ENCODE measurements at regions not wholly inside any gene's neighbourhood (a gene's known extent, or its start where the extent isn't known, plus 50 kb on each side); places are given as distances from the start of the nearest gene placed in this dataset.

- TF ChIP-seq CTCF (IDR thresholded peaks at IDR 0.05; ENCODE audit: insufficient read depth, low read depth, low read length) (no peak), EZH2 (IDR thresholded peaks at IDR 0.05; ENCODE audit: insufficient read depth, low read length) (no peak)
Measured at GRCh38 chr2:145635706-145636427, 1115.9 kb upstream of the ZEB2 start.

Data from astrocyte (in vitro differentiated cells and primary cell).